GM12892 (cell line): ENCODE measurements at regions not wholly inside any gene's neighbourhood (a gene's known extent, or its start where the extent isn't known, plus 50 kb on each side); places are given as distances from the start of the nearest gene placed in this dataset.

ENCODE experiments used
- POLR2A ChIP-seq: IDR thresholded peaks from 2 replicates; pipeline ENCODE4 v1.6.1; 2011; ENCODE audit warnings: low read depth, low read length, control low read depth
- POLR2AphosphoS5 ChIP-seq: IDR thresholded peaks from 2 replicates; pipeline ENCODE4 v1.6.1; 2011; ENCODE audit warnings: low read depth, low read length, control low read depth

DNA sequence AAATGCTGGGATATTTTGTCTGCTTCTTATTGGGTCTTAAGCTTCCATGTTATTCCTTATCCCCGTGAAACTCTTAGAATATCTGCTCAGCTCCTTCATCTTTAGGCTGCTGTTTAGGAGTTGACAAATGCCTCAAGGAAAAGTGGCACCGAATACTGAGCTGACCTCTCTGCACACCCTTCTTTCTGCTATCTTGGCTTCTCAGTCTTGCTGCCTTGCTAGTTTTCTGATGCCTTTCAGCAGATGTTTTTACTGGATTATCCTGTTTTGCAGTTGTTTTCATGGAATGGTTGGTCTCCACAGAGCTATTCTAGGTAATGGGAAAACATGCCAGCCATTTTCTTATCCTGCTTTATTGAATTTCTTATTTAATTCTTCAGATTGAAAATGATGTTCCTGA is 86.3 kb downstream of the GYPE start:
- no peak for TF ChIP-seq POLR2AphosphoS5
- no peak for TF ChIP-seq POLR2A
